Endometrium (tissue), 2 donors: ENCODE measurements at regions not wholly inside any gene's neighbourhood (a gene's known extent, or its start where the extent isn't known, plus 50 kb on each side); places are given as distances from the start of the nearest gene placed in this dataset.
"Not testable (repeated sequence)": the region's sequence is repeated elsewhere in the genome, so short reads cannot be mapped to it uniquely, and the experiment has no call there.

Source experiments
- FAIRE-seq: peaks from 2 replicates; lab custom pipeline; 2012; peaks lifted over from hg19 to GRCh38; lab: Jason Lieb, UNC
- donor health status: control.
- donor health status: control.

DNA sequence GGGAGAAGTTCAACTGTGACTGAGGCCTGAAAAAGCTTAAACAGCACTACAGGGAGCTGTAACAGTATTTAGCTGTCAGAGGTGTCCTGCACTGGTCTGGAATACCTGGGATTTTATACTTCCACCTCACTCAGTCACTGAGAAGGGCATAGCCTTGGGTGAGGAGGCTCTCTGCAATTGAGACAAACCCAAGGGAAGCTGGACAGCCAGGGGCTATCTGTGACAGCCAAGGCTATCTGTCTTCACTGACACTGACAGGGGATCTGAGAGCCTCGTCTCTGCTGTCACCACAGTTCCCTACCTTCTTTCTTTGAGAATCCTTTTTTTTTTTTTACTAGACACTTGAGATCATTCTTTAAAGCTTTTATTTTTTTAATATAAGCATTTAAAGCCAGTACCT, 356.2 kb upstream of the CD180 start:
- FAIRE-seq, result no peak

DNA sequence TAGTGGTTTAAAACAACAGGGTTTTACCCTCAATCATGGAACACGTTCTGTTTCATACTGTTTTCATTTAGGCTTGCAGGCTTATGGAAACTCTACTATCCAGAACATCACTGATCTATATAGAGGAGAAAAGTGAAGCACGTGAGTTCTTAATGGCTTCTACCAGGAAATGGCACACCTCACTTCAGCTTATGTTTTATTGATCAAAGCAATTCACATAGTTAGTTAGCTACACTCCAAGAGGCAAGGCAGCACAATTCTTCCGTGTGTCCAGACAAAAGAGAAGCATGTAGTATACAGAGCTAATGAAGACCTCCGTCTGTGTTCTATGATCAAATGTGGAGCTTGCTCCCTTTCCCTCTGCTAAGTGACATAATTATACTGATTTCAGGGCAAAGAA, 353.3 kb upstream of the CD180 start:
- no peak for FAIRE-seq

DNA sequence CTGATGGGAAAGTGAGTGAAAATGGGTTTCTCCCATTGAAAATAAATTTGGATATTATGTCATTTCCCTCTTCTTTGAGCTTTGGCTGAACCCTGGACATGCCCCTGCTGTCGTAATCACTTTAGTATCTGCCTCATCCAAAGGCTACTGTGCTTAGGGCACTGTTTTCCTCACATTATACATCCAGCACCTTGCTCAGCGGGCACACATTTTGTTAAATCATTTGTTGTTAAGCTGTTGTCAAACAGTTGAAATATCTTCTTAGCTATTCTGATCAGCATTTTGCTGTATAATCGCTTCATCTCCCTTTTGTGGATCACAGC, 352.7 kb upstream of the CD180 start:
- FAIRE-seq, result no peak

DNA sequence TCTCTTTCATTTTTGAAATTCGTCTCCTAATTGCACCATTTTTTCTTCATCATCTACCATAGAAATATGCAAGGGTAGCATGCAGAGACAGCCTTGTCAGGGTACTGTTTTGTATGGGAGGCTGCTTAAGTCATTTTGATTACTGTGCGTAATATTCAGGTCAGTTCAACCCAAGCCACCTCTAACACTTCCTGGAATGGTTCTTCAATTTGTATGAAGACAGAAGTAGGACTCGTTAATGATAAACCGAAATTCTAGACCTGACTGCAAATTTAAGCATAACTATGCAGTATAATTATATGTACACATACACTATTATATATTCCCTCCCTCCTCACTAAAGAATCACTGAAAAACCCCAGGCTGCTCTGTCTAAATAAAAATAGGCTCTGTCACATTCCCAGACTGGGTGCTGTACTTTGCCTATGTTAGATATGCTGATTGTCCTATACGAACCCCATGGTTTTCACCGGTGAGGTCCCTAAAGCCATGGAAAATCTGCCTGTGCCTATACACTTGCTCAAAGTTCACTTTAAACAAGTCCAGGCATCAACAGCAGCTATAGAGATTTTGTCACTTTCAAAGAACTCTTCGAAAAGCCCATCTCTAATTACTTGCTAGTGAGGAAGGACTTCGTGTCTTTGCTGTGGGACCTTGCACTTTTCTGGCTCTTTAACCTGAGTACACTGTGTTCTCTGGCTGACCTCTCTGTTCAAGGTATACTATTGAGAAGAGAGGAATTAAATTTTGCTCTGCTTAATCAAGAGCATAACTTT, 352.1 kb upstream of the CD180 start:
- FAIRE-seq, result no peak

DNA sequence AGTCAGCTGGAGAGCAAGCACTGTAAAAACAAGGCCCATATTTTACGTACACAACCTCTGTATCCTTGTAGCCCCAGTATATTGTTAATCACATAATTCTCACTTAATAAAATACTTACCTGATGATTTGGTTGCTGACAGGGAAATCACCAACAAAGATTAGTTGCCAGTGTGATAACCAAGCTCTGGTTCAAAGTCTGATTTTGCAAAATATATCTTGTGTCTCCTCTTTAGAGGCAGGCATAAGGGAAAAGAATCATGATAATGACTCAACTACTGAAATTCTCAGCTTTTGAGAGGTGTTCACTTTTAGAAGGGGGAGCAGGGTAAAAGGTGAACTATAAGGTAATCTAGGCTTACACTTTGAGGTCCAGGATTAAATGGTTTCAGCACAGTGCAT, 351.1 kb upstream of the CD180 start:
- no peak for FAIRE-seq

DNA sequence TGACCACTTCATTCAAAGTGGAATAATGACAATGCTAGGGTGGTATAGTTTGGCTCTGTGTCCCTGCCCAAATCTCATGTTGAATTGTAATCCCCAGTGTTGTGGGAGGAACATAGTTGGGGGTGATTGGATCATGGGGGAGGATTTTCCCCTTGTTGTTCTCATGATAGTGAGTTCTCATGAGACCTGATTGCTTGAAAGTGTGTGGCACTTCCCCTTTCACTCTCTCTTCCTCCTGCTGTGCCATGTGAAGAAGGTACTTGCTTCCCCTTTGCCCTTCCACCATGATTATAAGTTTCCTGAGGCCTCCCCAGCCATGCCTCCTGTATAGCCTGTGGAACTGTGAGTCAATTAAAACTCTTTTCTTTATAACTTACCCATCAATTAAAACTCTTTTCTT, 348.3 kb upstream of the CD180 start:
- FAIRE-seq, result not testable (repeated sequence)

DNA sequence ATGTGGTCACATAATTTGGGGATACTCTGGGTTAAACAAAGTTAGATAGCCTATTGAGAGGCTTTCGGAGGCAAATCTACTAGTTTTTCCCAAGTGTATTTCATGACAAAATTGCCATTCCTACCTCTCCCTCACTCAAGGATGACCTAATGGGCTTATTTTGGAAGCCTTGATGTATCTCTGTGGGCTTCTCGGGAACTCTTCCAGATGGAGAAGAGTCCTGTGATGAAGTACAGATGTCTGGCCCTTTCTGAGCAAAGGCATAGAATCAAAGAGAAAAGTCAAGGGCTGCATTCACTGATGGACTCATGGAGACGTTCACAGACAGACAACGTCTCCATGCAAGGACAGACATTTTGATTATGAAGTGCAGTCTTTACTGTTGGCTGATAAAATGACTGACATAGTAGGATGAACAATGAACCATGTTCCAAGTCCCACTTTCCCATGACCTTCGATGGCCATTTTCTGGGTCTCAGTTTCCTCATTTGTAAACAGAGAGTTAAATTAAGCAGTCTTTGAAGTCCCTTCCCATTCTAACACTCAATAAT, 347.2 kb upstream of the CD180 start:
- no peak for FAIRE-seq

DNA sequence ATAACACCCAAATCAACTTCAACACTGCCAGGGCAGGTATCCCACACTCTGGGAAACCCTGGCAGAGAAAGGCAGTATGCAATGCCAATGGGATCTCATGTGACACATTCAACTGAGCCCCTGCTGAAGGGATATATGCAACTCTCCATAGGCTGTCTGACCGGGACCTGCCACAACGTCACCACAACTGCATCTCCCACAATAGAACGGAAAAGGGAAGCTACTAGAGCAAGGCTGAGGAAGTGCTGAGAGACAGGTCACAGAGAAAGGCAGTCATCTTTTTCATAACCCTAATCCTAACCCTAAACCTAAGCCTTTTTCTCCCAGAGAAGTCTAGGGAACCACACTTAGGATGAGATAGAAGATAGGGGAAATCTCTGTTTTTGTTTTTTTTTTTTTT, 345.9 kb upstream of the CD180 start:
- no peak for FAIRE-seq

DNA sequence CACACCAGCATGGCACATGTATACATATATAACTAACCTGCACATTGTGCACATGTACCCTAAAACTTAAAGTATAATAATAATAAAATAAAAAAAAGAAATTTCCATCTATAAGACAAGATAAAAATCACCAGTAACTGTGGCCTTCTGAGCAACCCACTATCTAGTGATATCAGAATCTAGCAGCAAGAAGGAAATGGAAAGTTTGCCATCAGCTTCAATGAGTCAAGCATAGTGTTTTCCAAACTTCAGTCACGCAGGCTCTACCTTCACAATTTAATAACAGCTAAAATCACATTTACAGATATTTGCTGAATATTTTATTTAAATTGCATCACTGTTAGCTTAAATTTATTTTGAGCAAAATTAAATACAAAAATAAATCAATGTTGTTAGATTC, 345.3 kb upstream of the CD180 start:
- FAIRE-seq, result no peak

DNA sequence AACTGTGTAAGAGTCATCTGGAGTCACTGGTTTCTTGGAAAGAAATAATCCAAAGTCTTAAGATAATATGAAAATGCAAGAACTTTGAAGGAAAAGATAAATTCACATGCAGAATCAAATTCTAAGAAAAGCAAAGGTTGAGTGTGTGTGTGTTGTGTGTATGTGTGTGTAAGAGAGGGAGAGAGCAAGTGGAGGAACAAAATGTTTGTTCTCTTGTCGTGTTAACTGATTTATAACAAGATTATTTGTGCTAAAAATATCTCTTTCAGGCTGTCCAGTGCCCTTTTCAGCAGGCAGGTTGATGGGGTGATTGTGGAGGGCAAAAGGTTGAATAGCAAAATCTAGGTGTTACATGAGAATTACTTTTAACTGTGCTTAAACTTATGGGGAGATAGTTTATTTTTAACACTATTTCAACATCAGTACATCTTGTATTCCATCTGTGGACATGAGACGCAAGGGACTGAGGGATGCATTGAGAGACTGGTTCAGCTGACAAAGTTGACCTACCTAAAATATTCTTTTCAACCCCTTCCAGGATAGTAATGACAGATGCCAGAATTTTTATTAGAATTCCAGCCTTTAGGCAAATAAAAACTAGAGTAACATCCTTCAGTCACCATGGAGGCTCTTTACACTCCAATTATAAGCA, 342.4 kb upstream of the CD180 start:
- no peak for FAIRE-seq

DNA sequence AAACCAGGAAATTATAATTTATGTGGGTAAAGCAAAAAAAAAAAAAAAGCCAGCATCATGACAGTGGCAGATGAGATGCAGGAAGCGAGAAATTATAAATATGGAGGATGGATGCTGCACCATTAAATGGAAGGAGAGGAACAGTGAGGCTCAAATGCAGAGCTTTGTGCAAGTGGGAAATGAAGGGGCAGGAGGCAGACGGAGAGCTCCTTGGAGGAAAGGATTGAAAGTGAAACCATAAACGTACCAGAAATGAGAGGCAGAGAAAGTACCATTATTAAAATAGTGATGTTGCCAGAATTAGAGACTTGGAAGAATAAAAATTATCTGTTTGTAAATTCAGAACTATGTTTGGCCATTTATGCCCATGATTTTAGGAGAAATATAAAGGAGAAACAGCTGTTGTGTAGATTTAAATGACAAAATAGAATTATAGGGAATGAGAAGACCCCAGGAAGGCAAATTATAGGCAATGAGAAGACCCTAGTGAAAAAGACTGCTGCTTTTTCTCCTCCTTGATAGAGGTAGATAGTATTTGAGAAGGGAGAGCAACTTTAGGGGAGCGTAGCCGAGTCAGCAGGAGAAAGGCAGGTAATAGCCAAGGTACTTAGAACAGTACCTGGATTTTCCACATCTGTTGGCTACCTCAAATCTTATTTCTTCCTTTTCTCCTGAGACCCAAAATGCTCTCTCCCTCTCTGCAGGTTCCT, 341.0 kb upstream of the CD180 start:
- no peak for FAIRE-seq

DNA sequence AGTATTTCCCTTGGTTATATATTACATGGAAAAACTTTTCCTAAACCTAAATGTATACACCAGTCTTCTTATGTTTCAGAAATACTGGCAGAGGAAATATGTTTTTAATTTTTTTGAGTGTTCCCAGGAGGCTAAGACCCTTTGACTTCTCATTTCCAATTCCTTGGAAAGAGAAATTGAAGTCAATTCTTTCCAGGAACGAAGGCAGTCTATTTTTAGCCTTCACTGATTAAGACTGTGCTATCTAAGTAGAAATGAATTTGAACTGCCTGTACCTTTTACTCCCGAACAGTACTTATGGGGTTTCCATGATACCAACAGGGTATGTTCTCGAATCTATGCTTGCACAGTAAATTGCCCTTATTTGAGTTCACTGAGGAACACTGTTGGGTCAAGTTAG, 340.3 kb upstream of the CD180 start:
- no peak for FAIRE-seq

DNA sequence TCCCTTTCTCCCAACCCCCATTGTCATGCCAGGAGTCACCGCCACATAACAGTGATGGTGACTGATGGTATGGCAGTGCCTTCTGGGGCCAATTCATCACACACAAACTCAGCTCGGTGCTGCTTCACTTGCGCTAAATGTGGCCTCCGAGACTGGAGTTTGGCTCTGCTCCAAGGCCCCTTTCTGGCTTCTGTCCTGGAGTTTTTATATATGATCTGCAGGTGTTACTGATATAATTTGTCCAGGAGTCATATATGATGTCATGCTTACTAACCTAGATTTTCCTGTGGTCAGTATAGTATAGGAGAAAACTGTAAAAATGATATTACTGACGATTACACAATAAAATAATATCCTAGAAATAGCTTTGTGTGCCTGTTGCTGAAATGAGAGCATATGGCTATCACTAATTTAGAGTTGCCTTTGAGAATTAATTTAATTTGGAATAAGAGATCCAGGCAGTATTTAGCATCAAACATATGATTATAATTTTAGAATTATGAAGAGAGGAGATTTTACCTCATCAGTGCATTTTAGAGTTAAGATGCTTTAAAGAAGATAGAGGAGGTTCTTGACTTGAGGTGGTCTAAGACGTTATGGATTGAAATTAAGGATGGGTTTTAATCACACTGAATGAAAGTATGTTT, 334.1 kb upstream of the CD180 start:
- no peak for FAIRE-seq

DNA sequence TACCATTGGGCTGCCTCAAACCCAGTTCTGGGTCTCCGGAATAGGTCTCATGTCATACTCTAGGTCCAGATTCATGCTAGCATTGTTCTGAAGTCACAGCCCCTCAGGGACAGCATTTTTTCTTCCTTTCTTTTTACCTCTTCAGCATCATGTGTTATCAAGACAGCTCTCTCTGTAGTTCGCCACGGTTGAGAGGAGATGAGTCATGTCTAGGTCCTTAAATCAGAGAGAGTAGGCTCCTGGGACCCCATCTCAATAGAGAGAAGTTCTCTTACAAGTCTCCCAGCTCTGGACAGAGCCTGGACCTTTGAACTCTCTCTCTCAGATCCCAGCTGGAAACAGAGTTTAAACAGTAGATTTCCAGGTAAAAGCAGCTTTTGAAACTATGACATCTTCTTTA, 332.4 kb upstream of the CD180 start:
- no peak for FAIRE-seq

DNA sequence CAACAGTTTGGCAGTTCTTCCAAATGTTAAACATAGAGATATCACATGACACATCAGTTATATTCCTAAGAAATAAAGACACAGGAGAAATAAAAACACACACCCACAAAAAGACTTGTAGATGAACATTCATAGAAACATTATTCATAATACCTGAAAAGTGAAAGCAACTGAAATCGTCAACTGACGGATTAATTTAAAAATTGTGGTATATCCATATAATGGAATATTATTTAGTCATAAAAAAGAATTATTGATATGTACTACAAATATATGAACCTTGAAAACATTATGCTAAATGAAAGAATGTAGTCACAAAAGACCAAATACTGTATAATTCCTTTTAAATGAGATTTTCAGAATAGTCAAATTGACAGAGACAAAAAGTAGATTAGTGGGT, 330.2 kb upstream of the CD180 start:
- no peak for FAIRE-seq

DNA sequence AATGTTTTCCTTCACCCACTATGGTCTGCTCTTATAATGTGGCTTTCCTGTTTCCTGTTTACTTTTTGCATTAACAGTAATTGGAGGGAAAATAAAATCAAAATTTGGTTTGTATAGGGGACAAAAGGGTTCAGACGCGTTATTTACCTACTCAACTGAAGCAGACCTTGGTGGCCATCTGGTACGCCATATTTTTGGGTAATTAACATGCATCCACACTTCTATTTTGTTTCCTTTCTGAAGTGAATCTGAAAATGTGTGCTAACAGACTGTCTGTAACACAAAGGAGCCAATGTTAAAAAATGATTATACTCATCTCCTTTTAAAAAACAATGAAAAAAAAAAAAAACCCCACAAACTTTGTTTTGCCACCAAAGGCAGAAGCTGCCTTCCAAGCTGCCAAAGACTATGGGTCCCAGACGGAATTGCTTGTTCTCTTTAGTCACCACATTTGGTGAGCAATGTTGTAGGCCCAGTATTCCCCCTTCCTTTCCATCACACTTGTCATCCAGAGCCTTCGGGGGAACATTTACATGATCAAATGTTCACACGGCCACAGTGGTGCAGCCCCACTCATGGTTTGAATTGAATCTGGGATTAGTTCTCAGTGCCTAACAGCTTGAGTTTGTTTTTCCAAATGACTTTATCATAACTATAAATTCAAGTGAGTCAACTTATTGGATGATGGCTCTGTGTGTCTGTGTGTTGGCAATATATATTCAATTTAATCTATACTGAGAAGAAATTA, 323.7 kb upstream of the CD180 start:
- no peak for FAIRE-seq

DNA sequence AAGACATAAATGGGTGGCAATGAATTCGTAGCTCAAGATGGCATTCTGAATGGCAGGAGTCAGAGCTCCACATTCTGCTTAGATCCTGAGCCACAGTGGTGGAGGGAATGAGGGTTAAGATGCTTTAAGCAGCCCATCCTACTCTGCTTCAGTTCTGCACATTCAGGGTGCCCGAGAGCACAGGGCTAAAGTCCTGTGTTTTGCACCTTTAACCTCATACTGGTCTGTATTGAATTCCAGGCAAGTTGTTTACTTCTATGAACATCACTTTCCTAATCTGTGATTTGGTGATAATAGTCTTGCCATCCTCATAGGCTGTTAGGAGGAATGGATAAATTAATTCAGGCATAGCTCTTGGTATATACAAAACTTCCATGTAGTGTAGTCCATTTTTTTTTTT, 321.6 kb upstream of the CD180 start:
- FAIRE-seq, result no peak

DNA sequence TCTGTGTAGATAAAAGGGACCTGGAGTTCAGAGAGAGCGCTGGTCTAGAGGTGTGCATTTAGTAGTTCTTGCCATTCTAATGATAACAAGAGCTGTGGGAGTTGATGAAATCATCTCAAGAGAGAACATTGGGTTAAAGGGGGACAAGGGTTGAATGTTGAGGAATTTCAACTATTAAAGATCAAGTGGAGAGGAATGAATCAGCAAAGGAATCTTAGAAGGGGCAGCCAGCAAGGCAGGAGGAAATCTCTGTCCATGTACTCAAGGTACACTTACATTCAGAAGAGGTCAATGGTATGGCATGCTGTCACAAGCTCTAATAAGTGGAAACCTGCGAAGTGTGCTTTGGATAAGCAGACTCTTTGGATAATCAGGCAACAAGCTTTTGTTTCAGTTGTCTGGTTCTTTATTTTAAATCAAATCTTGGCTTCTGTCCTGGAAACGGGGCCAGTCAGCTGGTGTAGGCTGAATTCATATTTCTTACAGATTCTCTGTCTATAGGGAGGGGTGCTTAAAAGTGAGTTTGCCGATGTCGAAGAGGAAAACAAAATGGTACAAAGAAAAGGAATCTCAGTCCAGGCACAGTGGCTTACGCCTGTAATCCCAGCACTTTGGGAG, 320.5 kb upstream of the CD180 start:
- FAIRE-seq, result no peak

DNA sequence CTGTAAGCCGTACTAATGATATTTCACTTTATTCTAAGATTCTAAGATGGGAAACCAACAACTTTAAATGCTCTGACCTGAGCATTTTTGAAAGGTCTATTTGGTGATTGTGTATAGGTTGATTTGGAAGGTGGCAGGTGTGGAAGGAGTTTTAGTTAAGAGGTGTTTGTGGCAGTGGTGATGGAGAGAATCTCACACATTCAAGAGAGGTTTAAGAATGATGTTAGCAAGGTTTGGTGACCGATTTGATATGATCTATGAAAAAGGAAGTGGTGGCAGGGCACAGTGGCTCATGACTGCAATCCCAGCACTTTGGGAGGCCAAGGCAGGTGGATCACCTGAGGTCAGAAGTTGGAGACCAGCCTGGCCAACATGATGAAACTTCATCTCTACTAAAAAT, 319.2 kb upstream of the CD180 start:
- no peak for FAIRE-seq

DNA sequence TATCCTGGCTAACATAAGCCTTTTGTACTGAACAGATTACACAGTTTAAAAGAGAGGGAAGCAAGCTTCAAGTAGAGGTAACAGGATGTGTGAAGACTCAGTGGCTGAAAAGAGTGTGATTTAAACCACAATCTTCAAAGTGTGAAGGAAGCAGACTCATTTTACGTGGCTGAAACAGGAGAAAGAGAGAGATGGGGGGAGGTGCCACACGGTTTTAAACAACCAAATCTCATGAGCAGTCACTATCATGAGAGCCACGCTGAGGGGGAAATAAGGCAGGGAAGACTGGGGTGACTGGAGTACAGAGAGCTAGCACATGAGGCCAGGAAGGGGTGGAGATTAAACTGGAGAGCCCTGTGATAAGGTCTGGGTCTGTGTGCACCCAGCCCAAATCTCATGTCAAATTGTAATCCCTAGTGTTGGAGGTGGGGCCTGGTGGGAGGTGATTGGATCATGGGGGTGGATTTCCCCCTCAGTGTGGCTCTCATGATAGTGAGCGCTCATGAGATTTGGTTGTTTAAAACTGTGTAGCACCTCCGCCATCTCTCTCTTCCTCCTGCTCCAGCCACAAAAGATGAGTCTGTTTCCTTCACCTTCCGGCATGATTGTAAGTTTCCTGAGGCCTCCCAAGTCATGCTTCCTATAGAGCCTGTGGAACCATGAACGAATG, 318.6 kb upstream of the CD180 start:
- FAIRE-seq, result no peak

DNA sequence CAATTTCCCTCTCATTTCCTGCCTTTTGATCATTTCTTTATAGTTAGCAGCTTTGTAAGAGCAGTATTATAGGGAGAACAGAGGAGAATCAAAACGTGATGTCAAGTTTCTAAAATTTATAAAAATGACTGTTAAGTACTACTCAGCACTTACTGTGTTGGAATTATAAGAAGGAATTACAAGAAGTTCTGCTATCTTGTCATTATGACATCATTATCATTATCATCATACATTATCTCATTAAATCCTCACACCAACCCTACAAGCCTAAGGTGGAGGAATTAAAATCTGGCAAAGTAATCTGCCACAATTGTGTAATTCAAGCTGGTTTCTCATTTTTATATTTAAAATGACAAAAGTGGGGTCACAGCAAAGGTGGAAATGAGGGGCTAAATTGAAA, 316.2 kb upstream of the CD180 start:
- no peak for FAIRE-seq
